ENCODE measurements at regions not wholly inside any gene's neighbourhood (a gene's known extent, or its start where the extent isn't known, plus 50 kb on each side); places are given as distances from the start of the nearest gene placed in this dataset.

DNA sequence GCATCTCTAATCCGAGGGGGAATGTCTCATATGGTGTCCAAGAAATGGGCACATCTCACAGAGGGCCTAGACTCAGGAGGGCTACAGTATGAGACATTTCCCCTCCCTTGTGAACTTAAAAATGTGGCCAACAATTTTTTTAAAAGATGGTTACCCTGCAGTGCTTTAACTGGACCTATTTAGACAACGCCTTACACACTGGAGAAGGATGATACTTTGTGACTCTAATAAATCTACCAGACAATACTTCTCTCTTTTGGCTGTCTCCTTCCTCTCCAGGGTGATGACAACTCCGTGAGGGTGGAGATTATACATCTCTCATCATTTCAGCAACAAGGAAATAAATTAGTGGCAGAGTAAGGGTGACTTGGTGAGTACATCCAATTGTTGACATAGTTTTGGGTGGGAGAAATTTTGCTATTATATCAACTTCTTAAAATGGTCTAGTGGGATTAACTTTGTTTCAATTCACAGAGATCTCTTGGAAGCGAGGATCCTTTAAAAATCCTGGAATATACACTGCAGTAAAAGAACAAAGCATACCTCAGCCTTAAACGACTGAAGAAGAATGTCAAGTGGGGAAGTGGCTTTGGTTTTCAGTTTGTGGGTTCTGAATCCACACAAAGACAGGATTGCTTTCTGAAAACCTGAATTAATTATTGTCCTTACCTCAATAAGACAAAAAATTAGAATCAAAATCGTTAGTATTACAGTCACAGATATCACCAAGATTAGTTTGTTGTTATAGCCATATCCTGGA lies 89.8 kb downstream of the KPNA2 start:
- H3K23ac ChIP-seq (ENCODE audit: low read depth, low read length), result no peak overlapping the region
- intact Hi-C loops (cut with micrococcal nuclease), result no loop called here
- peaks cover 5% of the 10 kb centered on the region for H3K9me1 ChIP-seq (ENCODE audit: insufficient read depth, low read length)
- dilution Hi-C loops (cut with HindIII; ENCODE audit: low sequenced_read_pairs, unreplicated experiment), result no loop called here
- no peaks in the 10 kb centered on the region for H4K20me1 ChIP-seq (ENCODE audit: insufficient read depth, low read length)
- no peak overlapping the region for H3K4ac ChIP-seq (ENCODE audit: low read depth, low read length)
- no CpG with 5 or more reads among the region's 6 CpGs for WGBS, 2 experiments (ENCODE audit: extremely low coverage in 2 of 2, insufficient read length in 1 of 2)
- H3K56ac ChIP-seq (ENCODE audit: extremely low read depth, insufficient read depth, low read length), result no peak overlapping the region
- no peak for ATAC-seq (ENCODE audit: low read depth)
- H3K4me2 ChIP-seq (ENCODE audit: low read depth, low read length), result no peak overlapping the region
- no peak overlapping the region for H4K91ac ChIP-seq (ENCODE audit: insufficient read depth, low read depth, low read length)
- H3K18ac ChIP-seq (ENCODE audit: low read depth, low read length), result no peak overlapping the region
- H2BK5ac ChIP-seq (ENCODE audit: low read depth, low read length, poor library complexity, severe bottlenecking), result no peak overlapping the region
- no peak for DNase-seq
- no peak overlapping the region for H2BK15ac ChIP-seq (ENCODE audit: low read depth, low read length)
- H4K8ac ChIP-seq (ENCODE audit: low read depth in 2 of 2, low read length in 2 of 2), result no peak overlapping the region
- no peak overlapping the region for H2AFZ ChIP-seq (replicated peaks; ENCODE audit: low read length, poor library complexity)
- H4K5ac ChIP-seq (ENCODE audit: low read depth, low read length), result no peak overlapping the region
- no peak for TF ChIP-seq MAFK (IDR thresholded peaks at IDR 0.05; ENCODE audit: low read depth, low read length)
- TF ChIP-seq RCOR1 (IDR thresholded peaks at IDR 0.05; ENCODE audit: insufficient replicate concordance, low read length), result no peak
- TF ChIP-seq FOS (IDR thresholded peaks at IDR 0.05; ENCODE audit: low read depth, low read length), result no peak
- TF ChIP-seq POLR2A (IDR thresholded peaks at IDR 0.05; ENCODE audit: low read depth, low read length), result no peak
- no peak for TF ChIP-seq CEBPB (IDR thresholded peaks at IDR 0.05; ENCODE audit: low read depth, low read length)
- no peak for TF ChIP-seq RAD21 (IDR thresholded peaks at IDR 0.05; ENCODE audit: low read length)
- no peak for TF ChIP-seq CHD1 (IDR thresholded peaks at IDR 0.05; ENCODE audit: low read depth, low read length)
- TF ChIP-seq SMC3 (IDR thresholded peaks at IDR 0.05; ENCODE audit: low read depth, low read length), result no peak
- H3K14ac ChIP-seq (replicated peaks; ENCODE audit: low read depth, low read length), result no peak overlapping the region
- H2BK20ac ChIP-seq (ENCODE audit: low read depth, low read length), result no peak overlapping the region
- peaks cover 20% of the 10 kb centered on the region for H3K36me3 ChIP-seq (ENCODE audit: control insufficient read depth, insufficient read depth, low read length)
- H3K4me1 ChIP-seq (ENCODE audit: control insufficient read depth, insufficient read depth, low read length), result no peaks in the 10 kb centered on the region
- ChIA-PET POLR2A (ENCODE audit: unreplicated experiment) (no interaction called here), CTCF (no interaction called here)
- H3K4me3 ChIP-seq (ENCODE audit: insufficient read depth, low read depth, low read length), result no peak overlapping the region
- no TSS peak for BruUV-seq (replicated peaks)
- no peak overlapping the region for H2AK5ac ChIP-seq (ENCODE audit: low read depth, low read length)
- H3K9me3 ChIP-seq (ENCODE audit: control insufficient read depth, insufficient read depth, low read length), result peaks cover 2% of the 10 kb centered on the region; the same call in 1 of the 2 replicates
- 0 out of 4 replicates have a peak, but pooled peaks cover 0 to 3% of the 10 kb centered on the region in 2 experiments for H3K79me1 ChIP-seq (ENCODE audit: low read depth in 1 of 2, low read length in 2 of 2)
- no peak overlapping the region for H3K27ac ChIP-seq (ENCODE audit: insufficient read depth, low read length)
- H3K9ac ChIP-seq (ENCODE audit: low read depth, low read length), result no peak overlapping the region
- H3K27me3 ChIP-seq (ENCODE audit: control insufficient read depth, insufficient read depth, low read length), result no peaks in the 10 kb centered on the region
- in situ Hi-C loops (cut with MboI; ENCODE audit: low sequenced_read_pairs), result no loop called here
- no peak overlapping the region for H2BK120ac ChIP-seq (ENCODE audit: low read depth, low read length)
- H2AK9ac ChIP-seq (replicated peaks; ENCODE audit: low read depth, low read length, poor library complexity), result no peak overlapping the region

Data from IMR-90 (cell line).